GM12892 (cell line): ENCODE measurements at regions not wholly inside any gene's neighbourhood (a gene's known extent, or its start where the extent isn't known, plus 50 kb on each side); places are given as distances from the start of the nearest gene placed in this dataset.

Experiments used
- POLR2A ChIP-seq: IDR thresholded peaks from 2 replicates; pipeline ENCODE4 v1.6.1; 2011; ENCODE audit warnings: low read depth, low read length, control low read depth
- POLR2AphosphoS5 ChIP-seq: IDR thresholded peaks from 2 replicates; pipeline ENCODE4 v1.6.1; 2011; ENCODE audit warnings: low read depth, low read length, control low read depth
- TAF1 ChIP-seq: IDR thresholded peaks from 2 replicates; pipeline ENCODE4 v1.6.1; 2011; ENCODE audit warnings: low read depth, mild to moderate bottlenecking, control low read depth, low read length, borderline replicate concordance

DNA sequence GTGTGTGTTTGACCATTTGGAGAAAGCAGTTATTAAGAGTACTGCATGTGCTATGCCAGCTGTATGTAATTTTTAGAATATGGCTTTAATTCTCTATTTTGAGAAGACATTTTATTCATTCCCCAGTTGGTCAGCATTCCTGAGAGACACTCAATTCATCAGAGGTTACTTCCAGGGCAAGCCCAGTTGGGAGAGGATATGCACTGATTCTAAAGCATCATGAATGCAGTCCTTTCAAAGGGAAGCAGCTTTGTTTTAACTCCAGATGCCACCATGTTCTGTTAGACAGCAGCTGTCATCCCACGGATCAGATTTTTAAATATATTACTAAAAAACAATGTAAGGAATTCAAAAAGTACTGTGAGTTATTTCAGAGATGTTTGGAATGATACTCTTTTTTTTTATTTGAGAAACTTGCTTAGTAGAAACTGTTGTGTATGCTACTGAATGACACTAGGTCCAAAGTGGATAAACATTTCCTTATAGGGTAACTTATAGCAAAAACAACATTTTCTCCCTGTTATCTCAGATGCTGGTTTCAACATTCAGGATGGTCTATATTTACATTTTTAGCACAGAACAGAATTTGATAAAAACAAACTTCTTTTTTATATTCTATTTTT is 149.5 kb upstream of the B3GALT2 start:
- TF ChIP-seq POLR2A (no peak), POLR2AphosphoS5 (no peak), TAF1 (no peak)
